ENCODE measurements at regions not wholly inside any gene's neighbourhood (a gene's known extent, or its start where the extent isn't known, plus 50 kb on each side); places are given as distances from the start of the nearest gene placed in this dataset.

DNA sequence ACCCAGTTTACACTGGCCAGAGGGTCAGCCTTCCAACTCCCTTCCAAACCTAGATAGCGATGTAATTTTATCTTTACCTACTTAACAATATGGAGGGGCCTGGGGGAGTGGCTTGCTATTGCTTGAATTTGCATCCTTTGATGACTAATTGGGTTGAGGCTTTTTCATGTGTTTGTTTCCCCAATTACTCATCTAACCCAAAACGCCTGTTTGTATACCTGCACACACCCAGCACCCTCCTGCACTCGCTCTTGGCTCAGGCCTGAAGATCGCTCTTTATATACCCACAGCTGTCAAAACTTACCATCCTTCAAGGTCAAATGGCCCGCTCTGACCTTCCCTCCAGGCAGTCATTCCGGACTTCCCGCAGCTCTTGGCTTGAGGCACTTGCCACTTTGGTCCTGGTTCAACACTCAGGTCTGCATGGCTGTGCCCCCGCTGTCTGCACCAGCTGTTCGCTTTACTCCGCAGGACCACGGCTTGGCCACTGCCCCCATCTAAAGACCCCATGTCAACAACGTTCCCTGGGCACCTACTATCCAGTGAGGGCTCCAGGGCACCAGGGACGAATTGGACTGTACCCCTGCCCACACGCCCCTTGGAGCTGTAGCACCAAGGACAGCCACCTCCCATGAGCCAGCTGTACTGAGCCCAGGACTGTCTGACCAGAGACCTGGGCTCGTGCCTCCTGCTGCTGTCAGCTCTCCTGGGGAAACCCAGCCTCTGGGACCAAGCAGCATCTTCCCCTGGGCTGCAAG lies 76.1 kb upstream of the ADAMTS2 start:
- TF ChIP-seq ESRRA (IDR thresholded peaks at IDR 0.05; ENCODE audit: low read length): no peak
- TF ChIP-seq, protein P1, sequence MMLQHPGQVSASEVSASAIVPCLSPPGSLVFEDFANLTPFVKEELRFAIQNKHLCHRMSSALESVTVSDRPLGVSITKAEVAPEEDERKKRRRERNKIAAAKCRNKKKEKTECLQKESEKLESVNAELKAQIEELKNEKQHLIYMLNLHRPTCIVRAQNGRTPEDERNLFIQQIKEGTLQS (IDR thresholded peaks at IDR 0.05; ENCODE audit: borderline replicate concordance, extremely low read depth, low read depth, low read length): no peak
- no peak for TF ChIP-seq MXI1 (IDR thresholded peaks at IDR 0.05; ENCODE audit: low read depth, low read length)
- no peak for TF ChIP-seq POLR2A (IDR thresholded peaks at IDR 0.05; ENCODE audit: low read depth, low read length)
- TF ChIP-seq HDAC2 (IDR thresholded peaks at IDR 0.05): no peak
- TF ChIP-seq DPF2 (IDR thresholded peaks at IDR 0.05): no peak
- TF ChIP-seq BHLHE40 (IDR thresholded peaks at IDR 0.05; ENCODE audit: borderline replicate concordance in 1 of 2, low read depth in 2 of 2, low read length in 1 of 2): no peak
- TF ChIP-seq, protein P2, sequence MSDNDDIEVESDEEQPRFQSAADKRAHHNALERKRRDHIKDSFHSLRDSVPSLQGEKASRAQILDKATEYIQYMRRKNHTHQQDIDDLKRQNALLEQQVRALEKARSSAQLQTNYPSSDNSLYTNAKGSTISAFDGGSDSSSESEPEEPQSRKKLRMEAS (IDR thresholded peaks at IDR 0.05; ENCODE audit: low read depth, low read length): no peak
